ENCODE measurements at regions not wholly inside any gene's neighbourhood (a gene's known extent, or its start where the extent isn't known, plus 50 kb on each side); places are given as distances from the start of the nearest gene placed in this dataset.

GRCh38 chr4:106615961-106616360 lies 247.4 kb upstream of the GIMD1 start (continued):
- TF ChIP-seq ZNF331 (CRISPR knock-in tag; IDR thresholded peaks at IDR 0.05; ENCODE audit: low read depth): no peak

GRCh38 chr4:106615410-106615945 lies 246.9 kb upstream of the GIMD1 start:
- H3K36me3 Mint-ChIP-seq (ENCODE audit: low read depth): peaks cover 3% of the 10 kb centered on the region; the same call in 1 of the 3 replicates
- no peak for ATAC-seq

More at GRCh38 chr4:106615410-106615945, 246.9 kb upstream of the GIMD1 start:
- no peak overlapping the region for H3K4me2 ChIP-seq
- Mint-ChIP-seq H3K9me3 (peaks cover 7% of the 10 kb centered on the region; the same call in 1 of the 3 replicates), H3K27me3 (ENCODE audit: insufficient read depth, low read depth, poor library complexity) (no peaks in the 10 kb centered on the region), H3K4me3 (no peak overlapping the region), H3K4me1 (peaks cover 8% of the 10 kb centered on the region; the same call in 2 of the 3 replicates), H3K27ac (peak overlapping the region; percentile 27)
- no peaks in the 10 kb centered on the region for H4K20me1 ChIP-seq (replicated peaks; ENCODE audit: insufficient read depth)
- H3K4me1 ChIP-seq (ENCODE audit: insufficient read depth): no peaks in the 10 kb centered on the region; the same call in 1 of the 2 replicates
- H3K27me3 ChIP-seq (ENCODE audit: insufficient read depth): no peaks in the 10 kb centered on the region
- H3K79me2 ChIP-seq (replicated peaks; ENCODE audit: insufficient read depth): no peaks in the 10 kb centered on the region
- no peak overlapping the region for H3K27ac ChIP-seq (ENCODE audit: low read depth)
- peak overlapping the region; percentile 9; the same call in 1 of the 2 replicates for H2AFZ ChIP-seq
- H3K36me3 ChIP-seq (ENCODE audit: insufficient read depth): no peaks in the 10 kb centered on the region
- DNase-seq (ENCODE audit: low spot score): no peak
- TF ChIP-seq ETS1 (IDR thresholded peaks at IDR 0.05) (no peak), POLR2AphosphoS5 (IDR thresholded peaks at IDR 0.05; ENCODE audit: low read depth) (no peak), CTCF (conservative IDR thresholded peaks at IDR 0.05; ENCODE audit: low read depth in 2 of 2) (no peak), EZH2 (IDR thresholded peaks at IDR 0.05; ENCODE audit: low read depth, unreplicated experiment) (no peak), ZNF114 (CRISPR knock-in tag; IDR thresholded peaks at IDR 0.05) (no peak), JUNB (IDR thresholded peaks at IDR 0.05; ENCODE audit: unreplicated experiment) (no peak), REST (IDR thresholded peaks at IDR 0.05; ENCODE audit: unreplicated experiment) (no peak), ZNF462 (CRISPR knock-in tag; IDR thresholded peaks at IDR 0.05) (no peak), ZNF331 (CRISPR knock-in tag; IDR thresholded peaks at IDR 0.05; ENCODE audit: low read depth) (no peak), CREB1 (CRISPR knock-in tag; IDR thresholded peaks at IDR 0.05; ENCODE audit: low read depth) (no peak), EZH2phosphoT487 (IDR thresholded peaks at IDR 0.05; ENCODE audit: unreplicated experiment) (no peak), STAT1 (IDR thresholded peaks at IDR 0.05; ENCODE audit: unreplicated experiment) (no peak), NANOG (IDR thresholded peaks at IDR 0.05; ENCODE audit: borderline replicate concordance) (no peak)
- no peak overlapping the region for H3K4me3 ChIP-seq
- no peaks in the 10 kb centered on the region for H3K9me2 ChIP-seq (ENCODE audit: insufficient read depth)
- H3F3A ChIP-seq (replicated peaks; ENCODE audit: low read depth): no peaks in the 10 kb centered on the region

Measured in GM23338 (cell line).